ENCODE measurements at regions not wholly inside any gene's neighbourhood (a gene's known extent, or its start where the extent isn't known, plus 50 kb on each side); places are given as distances from the start of the nearest gene placed in this dataset.

DNA sequence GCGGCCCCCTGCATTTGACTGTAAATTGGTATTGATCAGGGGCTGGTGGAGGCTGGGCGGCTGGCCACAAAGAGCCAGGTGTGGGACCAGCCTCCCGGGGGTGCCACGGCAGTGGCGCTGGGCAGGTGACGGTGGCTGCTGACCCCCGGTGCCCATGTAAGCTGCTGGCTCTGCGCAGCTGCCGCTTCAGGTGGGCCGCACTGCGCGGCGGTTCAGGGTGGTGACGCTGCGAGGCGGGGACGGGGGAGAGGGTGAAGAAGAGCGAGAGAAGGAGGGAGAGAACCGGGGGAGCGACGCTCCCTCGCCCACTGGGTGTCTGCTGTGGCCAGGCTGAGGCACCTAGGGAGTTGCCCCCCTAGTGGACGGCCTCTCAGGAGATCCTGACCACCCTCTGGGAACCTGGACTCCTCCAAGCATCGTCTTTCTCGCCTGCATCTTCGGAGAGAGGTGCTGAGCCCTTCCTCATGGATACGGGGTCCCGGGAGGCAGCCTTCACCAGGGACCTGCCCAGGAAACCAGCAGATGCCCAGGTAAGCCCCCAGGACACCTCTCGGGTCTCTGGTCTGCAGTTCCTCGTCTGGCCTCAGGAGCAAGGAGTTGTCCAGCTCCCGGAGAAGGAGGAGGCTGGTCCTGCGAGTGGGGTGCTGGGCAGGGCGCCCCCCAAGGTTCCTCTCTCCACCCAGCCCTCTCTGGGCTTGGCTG is 77.5 kb upstream of the GATA5 start:
- no peak for DNase-seq (ENCODE audit: low read depth, low spot score)
- ChIA-PET CTCF (no interaction called here), POLR2A (no interaction called here)
- TF ChIP-seq, protein P1, sequence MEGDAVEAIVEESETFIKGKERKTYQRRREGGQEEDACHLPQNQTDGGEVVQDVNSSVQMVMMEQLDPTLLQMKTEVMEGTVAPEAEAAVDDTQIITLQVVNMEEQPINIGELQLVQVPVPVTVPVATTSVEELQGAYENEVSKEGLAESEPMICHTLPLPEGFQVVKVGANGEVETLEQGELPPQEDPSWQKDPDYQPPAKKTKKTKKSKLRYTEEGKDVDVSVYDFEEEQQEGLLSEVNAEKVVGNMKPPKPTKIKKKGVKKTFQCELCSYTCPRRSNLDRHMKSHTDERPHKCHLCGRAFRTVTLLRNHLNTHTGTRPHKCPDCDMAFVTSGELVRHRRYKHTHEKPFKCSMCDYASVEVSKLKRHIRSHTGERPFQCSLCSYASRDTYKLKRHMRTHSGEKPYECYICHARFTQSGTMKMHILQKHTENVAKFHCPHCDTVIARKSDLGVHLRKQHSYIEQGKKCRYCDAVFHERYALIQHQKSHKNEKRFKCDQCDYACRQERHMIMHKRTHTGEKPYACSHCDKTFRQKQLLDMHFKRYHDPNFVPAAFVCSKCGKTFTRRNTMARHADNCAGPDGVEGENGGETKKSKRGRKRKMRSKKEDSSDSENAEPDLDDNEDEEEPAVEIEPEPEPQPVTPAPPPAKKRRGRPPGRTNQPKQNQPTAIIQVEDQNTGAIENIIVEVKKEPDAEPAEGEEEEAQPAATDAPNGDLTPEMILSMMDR (IDR thresholded peaks at IDR 0.05; ENCODE audit: insufficient read depth, low read length, missing control alignments): no peak
- no peak overlapping the region for H3K4me3 ChIP-seq (ENCODE audit: low read depth, low read length)

DNA sequence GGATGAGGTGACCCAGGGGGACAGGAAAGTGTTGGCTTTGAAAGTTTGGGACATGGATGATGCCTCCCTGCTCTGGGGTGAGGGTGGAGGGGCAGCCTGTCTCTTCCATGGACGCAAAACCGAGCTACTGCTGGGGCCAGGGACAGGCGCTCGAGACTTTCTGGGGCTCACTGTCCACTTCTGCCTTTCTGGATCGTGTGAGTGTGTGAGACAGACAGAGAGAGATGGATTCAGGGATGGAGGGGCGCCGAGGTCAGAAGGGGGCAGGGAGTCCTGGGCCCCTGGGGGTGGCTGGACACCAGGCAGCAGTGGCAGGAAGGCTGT is 78.0 kb upstream of the GATA5 start:
- DNase-seq (ENCODE audit: low read depth, low spot score): no peak
- no peak overlapping the region for H3K4me3 ChIP-seq (ENCODE audit: low read depth, low read length)
- ChIA-PET POLR2A (no interaction called here), CTCF (interaction anchor here (1.4 kb wide), 1 partner anchor 63 kb away, joined by 5 read pairs; no protein-coding TSS in a partner anchor)
- TF ChIP-seq, protein P1 (IDR thresholded peaks at IDR 0.05; ENCODE audit: insufficient read depth, low read length, missing control alignments): no peak

DNA sequence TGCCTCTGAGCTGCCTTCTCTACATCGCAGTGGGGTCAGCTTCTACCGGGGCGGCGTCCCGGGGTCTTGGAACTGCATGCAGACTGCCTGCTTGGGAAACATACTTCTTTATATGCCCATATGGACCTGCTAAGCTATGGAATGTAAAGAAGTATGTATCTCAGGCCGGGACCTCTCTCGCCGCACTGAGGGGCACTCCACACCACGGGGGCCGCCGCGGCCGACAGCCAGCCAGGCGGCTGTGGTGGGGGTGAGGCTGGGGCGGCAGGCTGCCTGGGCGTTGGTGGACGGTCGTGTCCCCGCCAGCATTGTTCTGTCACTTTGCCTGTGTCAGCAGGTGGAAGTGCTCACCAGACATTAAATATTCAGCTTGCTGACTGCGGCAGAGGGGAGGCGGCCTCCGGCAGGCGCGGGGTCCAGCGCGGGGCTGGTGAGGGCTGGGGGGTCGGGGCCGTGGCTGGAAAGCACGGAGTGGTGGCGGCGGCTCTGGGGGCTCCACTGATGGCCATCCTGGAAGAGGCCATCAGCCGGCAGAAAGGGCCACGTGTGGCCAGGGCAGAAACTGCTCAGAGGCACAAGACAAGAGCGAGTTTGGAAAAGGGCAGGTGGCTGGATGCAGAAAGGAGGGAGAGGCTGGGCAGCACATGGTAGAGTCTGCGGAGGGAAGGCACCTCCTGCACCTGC is 78.6 kb upstream of the GATA5 start:
- ChIA-PET POLR2A (no interaction called here), CTCF (interaction anchor here (1.4 kb wide), 1 partner anchor 63 kb away, joined by 5 read pairs; no protein-coding TSS in a partner anchor)
- TF ChIP-seq, protein P1 (IDR thresholded peaks at IDR 0.05; ENCODE audit: insufficient read depth, low read length, missing control alignments): no peak
- no peak for DNase-seq (ENCODE audit: low read depth, low spot score)
- H3K4me3 ChIP-seq (ENCODE audit: low read depth, low read length): no peak overlapping the region

DNA sequence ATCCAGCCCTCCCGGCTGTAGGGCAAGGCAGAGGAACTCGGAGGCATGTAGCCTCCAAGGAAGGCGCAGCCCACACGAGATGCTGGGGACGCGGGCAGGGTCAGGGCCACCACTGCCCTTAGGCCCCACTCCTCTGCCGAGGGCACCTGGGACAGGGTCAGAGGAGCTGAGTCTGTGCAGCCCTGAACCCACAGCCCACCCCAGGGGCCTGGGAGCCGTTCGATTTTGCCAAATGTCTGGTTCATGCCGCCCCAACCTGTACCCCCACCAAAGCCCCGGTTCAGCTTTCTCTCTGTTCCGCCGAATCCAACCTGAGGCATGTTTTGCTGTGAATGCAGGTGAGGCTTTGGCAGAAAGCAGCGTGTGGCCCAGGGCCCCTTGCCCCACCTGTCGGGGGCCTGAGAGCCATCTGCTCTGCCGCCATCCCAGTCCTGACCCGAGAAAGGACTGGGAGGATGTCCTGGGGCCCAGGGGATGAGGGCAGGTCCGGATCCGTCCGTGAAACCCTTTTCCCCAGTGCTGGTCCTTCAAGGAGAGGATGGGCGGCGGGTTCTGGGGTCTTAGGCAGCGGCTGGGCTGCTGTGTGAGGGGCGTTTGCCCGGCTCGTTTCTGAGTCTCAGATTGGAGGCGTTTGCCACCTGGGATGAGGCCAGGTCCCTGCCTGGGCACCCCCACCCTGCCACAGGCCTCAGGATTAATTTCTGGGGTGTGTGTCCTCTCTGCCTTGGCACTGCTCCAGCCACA is 79.3 kb upstream of the GATA5 start:
- no peak for DNase-seq (ENCODE audit: low read depth, low spot score)
- ChIA-PET POLR2A (no interaction called here), CTCF (interaction anchor here (1.4 kb wide), 1 partner anchor 62 kb away, joined by 5 read pairs; no protein-coding TSS in a partner anchor)
- H3K4me3 ChIP-seq (ENCODE audit: low read depth, low read length): no peak overlapping the region
- TF ChIP-seq, protein P1 (IDR thresholded peaks at IDR 0.05; ENCODE audit: insufficient read depth, low read length, missing control alignments): no peak

DNA sequence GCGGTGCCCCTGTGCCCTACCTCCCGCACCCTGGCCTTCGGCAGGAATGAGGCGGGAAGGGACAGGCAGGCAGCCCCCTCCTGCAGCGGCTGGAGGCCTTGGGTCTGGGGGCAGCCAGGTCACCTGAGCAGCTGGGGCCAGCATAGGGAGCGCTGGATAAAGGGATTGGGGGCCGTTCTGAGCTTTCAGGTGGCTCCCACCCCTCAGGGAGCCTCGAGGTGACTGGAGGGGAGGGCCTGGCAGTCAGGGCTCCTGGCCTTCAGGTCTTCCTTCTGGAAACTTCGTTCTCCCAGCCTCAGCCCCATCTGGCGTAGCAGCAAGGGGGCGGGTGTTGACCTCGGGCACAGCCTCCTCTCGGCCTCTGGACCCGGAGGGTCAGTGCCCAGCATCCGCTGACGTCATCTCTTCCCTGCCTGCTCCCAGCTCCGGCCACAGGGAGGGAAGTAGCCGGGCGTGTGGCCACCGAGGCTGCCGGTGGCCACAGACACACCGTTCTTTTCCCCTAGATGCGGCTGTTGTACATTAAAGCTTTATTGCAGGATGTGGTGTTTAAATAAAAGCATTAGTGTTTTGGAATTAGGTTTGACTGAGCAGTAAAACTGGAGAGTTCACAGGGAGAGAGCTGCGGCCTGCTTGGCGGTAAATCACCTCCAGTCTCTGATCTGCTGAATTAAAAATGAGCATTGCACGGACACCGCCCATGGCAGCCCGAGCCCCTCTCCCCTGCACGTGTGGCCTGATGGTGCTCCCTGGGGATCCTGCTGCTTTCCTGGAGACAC is 80.0 kb upstream of the GATA5 start:
- H3K4me3 ChIP-seq (ENCODE audit: low read depth, low read length): no peak overlapping the region
- ChIA-PET CTCF (no interaction called here), POLR2A (no interaction called here)
- TF ChIP-seq, protein P1 (IDR thresholded peaks at IDR 0.05; ENCODE audit: insufficient read depth, low read length, missing control alignments): no peak
- no peak for DNase-seq (ENCODE audit: low read depth, low spot score)

Data from AG04449 (cell line).